ENCODE measurements at regions not wholly inside any gene's neighbourhood (a gene's known extent, or its start where the extent isn't known, plus 50 kb on each side); places are given as distances from the start of the nearest gene placed in this dataset.

DNA sequence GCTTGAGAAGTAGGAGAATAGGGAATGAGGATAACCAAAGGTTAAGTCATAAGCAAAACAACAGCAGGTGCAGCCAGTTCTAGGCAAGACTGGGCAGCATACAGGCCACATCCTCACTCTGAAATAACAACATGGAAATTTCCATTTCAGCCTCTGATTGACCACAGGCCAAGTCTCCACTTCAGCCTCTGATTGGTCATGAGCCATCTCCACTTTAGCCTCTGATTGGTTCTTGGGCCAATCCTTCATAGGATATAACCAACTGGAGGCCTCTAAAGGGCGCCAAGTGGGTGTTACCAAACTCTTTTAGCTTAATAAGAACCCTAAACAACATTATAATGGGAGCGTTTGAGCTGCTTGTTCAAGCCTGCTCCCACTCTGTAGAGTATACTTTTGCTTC is 512.0 kb downstream of the NPIPA7 start:
- DNase-seq (ENCODE audit: low spot score): no peak
- no peaks in the 10 kb centered on the region for H3K9me3 Mint-ChIP-seq (ENCODE audit: low read depth)
- H3K27ac Mint-ChIP-seq (ENCODE audit: unreplicated experiment): no peak overlapping the region
- no peak overlapping the region for H3K4me3 Mint-ChIP-seq (ENCODE audit: unreplicated experiment)
- TF ChIP-seq, protein P1, sequence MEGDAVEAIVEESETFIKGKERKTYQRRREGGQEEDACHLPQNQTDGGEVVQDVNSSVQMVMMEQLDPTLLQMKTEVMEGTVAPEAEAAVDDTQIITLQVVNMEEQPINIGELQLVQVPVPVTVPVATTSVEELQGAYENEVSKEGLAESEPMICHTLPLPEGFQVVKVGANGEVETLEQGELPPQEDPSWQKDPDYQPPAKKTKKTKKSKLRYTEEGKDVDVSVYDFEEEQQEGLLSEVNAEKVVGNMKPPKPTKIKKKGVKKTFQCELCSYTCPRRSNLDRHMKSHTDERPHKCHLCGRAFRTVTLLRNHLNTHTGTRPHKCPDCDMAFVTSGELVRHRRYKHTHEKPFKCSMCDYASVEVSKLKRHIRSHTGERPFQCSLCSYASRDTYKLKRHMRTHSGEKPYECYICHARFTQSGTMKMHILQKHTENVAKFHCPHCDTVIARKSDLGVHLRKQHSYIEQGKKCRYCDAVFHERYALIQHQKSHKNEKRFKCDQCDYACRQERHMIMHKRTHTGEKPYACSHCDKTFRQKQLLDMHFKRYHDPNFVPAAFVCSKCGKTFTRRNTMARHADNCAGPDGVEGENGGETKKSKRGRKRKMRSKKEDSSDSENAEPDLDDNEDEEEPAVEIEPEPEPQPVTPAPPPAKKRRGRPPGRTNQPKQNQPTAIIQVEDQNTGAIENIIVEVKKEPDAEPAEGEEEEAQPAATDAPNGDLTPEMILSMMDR (IDR thresholded peaks at IDR 0.05): no peak
- no peaks in the 10 kb centered on the region for H3K27me3 Mint-ChIP-seq (ENCODE audit: low read depth)
- H3K36me3 Mint-ChIP-seq (ENCODE audit: low read depth): no peaks in the 10 kb centered on the region
- H3K4me1 Mint-ChIP-seq (ENCODE audit: low read depth): no peaks in the 10 kb centered on the region

DNA sequence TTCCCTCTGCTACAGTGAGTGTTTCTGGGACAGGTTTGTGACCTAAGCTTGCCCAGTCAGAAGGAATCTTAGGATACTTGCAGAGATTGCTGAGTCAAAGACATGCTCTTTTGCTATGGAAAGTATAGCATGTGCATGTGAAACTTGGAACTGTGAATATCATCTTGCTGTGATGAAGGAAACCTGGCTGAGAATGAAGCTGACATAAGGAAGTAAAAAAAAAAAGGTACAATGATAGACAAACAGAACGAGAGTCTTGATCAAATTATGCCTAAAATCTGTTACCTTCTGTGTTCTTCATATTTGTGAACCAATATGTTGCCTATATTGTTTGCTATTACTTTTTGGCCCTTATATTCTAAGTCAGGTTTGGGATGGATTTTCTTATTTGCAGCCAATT is 525.7 kb downstream of the NPIPA7 start:
- no peaks in the 10 kb centered on the region for H3K36me3 Mint-ChIP-seq (ENCODE audit: low read depth)
- no peak overlapping the region for H3K4me3 Mint-ChIP-seq (ENCODE audit: unreplicated experiment)
- TF ChIP-seq, protein P1 (IDR thresholded peaks at IDR 0.05): no peak
- DNase-seq (ENCODE audit: low spot score): no peak
- H3K4me1 Mint-ChIP-seq (ENCODE audit: low read depth): no peaks in the 10 kb centered on the region
- no peaks in the 10 kb centered on the region for H3K27me3 Mint-ChIP-seq (ENCODE audit: low read depth)
- H3K27ac Mint-ChIP-seq (ENCODE audit: unreplicated experiment): no peak overlapping the region
- H3K9me3 Mint-ChIP-seq (ENCODE audit: low read depth): peaks cover 15% of the 10 kb centered on the region

DNA sequence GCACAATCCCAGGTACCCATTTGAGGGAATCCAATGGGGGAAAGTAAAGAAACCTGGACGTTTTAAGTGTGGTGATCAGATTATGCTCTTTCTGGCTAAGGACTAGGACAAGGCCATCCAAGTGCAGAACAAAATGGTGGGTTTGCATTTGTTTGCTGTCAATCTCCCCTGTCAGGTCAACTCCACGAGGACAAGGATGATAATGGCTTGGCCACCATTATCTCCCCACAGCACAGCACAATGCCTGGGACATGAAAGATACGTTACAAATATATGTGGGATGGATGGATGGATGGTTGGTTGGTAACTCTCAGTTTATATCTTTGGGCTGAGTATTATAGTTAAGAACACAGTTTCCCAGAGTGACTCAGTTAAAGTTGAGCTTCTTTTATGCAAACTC is 526.9 kb downstream of the NPIPA7 start:
- DNase-seq (ENCODE audit: low spot score): no peak
- H3K36me3 Mint-ChIP-seq (ENCODE audit: low read depth): no peaks in the 10 kb centered on the region
- peaks cover 7% of the 10 kb centered on the region for H3K9me3 Mint-ChIP-seq (ENCODE audit: low read depth)
- no peaks in the 10 kb centered on the region for H3K4me1 Mint-ChIP-seq (ENCODE audit: low read depth)
- H3K4me3 Mint-ChIP-seq (ENCODE audit: unreplicated experiment): no peak overlapping the region
- TF ChIP-seq, protein P1 (IDR thresholded peaks at IDR 0.05): no peak
- no peak overlapping the region for H3K27ac Mint-ChIP-seq (ENCODE audit: unreplicated experiment)
- H3K27me3 Mint-ChIP-seq (ENCODE audit: low read depth): no peaks in the 10 kb centered on the region

DNA sequence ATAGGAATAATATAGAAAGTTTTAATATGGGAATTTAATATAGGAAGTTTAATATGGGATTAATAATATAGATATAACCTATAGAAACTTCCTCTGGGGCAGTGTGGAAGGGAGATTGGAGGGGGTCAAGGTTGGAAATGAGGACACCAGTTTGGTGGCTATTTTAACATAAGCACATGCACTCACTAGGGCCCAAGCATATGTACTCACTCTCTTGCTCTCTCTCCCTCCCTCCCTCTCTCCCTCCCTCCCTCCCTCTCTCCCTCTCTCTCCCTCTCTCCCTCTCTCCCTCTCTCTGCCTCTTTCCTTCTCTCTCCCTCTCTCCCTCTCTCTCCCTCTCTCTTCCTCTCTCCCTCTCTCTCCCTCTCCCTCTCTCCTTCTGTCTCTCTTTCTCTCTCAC is 528.1 kb downstream of the NPIPA7 start:
- Mint-ChIP-seq H3K9me3 (ENCODE audit: low read depth) (peaks cover 3% of the 10 kb centered on the region), H3K36me3 (ENCODE audit: low read depth) (no peaks in the 10 kb centered on the region), H3K27me3 (ENCODE audit: low read depth) (no peaks in the 10 kb centered on the region), H3K27ac (ENCODE audit: unreplicated experiment) (no peak overlapping the region), H3K4me3 (ENCODE audit: unreplicated experiment) (no peak overlapping the region), H3K4me1 (ENCODE audit: low read depth) (no peaks in the 10 kb centered on the region)
- DNase-seq (ENCODE audit: low spot score): no peak
- TF ChIP-seq, protein P1 (IDR thresholded peaks at IDR 0.05): no peak

DNA sequence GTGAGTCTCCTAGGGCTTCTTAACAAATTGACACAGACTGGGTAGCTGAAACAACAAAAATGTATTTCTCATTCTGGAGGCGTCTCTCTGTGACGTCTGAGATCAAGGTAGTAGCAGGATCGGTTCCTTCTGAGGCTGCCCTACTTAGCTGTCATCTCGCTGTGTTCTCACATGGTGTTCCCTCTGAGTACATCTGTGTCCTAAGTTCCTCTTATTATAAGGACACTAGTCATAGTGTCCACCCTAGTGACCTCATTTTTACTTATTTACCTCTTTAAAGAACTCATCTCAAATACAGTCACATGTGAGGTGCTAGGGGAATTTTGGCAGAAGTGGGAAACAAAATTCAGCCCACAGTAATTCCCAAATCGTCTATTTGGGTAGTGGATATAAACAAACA is 529.1 kb downstream of the NPIPA7 start:
- H3K4me3 Mint-ChIP-seq (ENCODE audit: unreplicated experiment): no peak overlapping the region
- no peak overlapping the region for H3K27ac Mint-ChIP-seq (ENCODE audit: unreplicated experiment)
- TF ChIP-seq, protein P1 (IDR thresholded peaks at IDR 0.05): no peak
- H3K4me1 Mint-ChIP-seq (ENCODE audit: low read depth): no peaks in the 10 kb centered on the region
- no peaks in the 10 kb centered on the region for H3K27me3 Mint-ChIP-seq (ENCODE audit: low read depth)
- no peaks in the 10 kb centered on the region for H3K36me3 Mint-ChIP-seq (ENCODE audit: low read depth)
- no peaks in the 10 kb centered on the region for H3K9me3 Mint-ChIP-seq (ENCODE audit: low read depth)
- no peak for DNase-seq (ENCODE audit: low spot score)
